Ovary (tissue), 7 donors: ENCODE measurements at regions not wholly inside any gene's neighbourhood (a gene's known extent, or its start where the extent isn't known, plus 50 kb on each side); places are given as distances from the start of the nearest gene placed in this dataset.

ENCODE experiments used
- DNase-seq, 5 donors: peaks; one replicate each; pipeline ENCODE4 v3.0.0-alpha.2; 2019 to 2020
- H3K27ac ChIP-seq, 2 donors: fragments of 200-600 bp; one replicate each; pipeline versions ENCODE4 v1.5.1 to v1.8.0; 2019 to 2022
- H3K27me3 ChIP-seq: fragments of 200-600 bp; one replicate; pipeline ENCODE4 v1.8.0; 2022
- H3K36me3 ChIP-seq: fragments of 200-600 bp; sonication (generic); one replicate; pipeline ENCODE4 v1.5.1; 2019
- H3K4me1 ChIP-seq: one replicate; pipeline ENCODE4 v1.8.1; 2013; ENCODE audit warnings: mild to moderate bottlenecking, moderate library complexity; ENCODE audit not compliant: insufficient read depth
- H3K4me3 ChIP-seq: fragments of 200-600 bp; sonication (generic); one replicate; pipeline ENCODE4 v1.5.1; 2017
- H3K9me3 ChIP-seq, 2 donors: fragments of 200-600 bp in 1 of 2; sonication (generic) in 1 of 2; one replicate each; pipeline versions ENCODE4 v1.5.1 to v1.8.1; 2013 to 2019; ENCODE audit warnings: mild to moderate bottlenecking in 1 of 2, moderate library complexity in 1 of 2
- CTCF ChIP-seq, 3 donors: fragments of 450-650 bp in 2 of 3; fragments of 200-600 bp in 1 of 3; IDR thresholded peaks; one replicate each; pipeline versions ENCODE4 v1.5.1 to v1.8.0; 2016 to 2022; ENCODE audit warnings: antibody characterized with exemption in 3 of 3, mild to moderate bottlenecking in 1 of 3
- EP300 ChIP-seq: sonication (generic); formaldehyde crosslinking; IDR thresholded peaks from one replicate; pipeline ENCODE4 v1.6.1; 2017; ENCODE audit warnings: antibody characterized with exemption
- POLR2A ChIP-seq: fragments of 450-650 bp; IDR thresholded peaks from one replicate; pipeline ENCODE4 v1.6.1; 2017; ENCODE audit warnings: antibody characterized with exemption, mild to moderate bottlenecking, moderate library complexity
- WGBS, 3 donors: extraction: QIAGEN DNeasy Blood & Tissue Kit in 1 of 3; methylation state at CpG; one replicate each; pipeline versions ENCODE4 v1.1.5 to v1.1.7; 2013 to 2017; 5-methylcytosine and 5-hydroxymethylcytosine counted together
- intact Hi-C, 4 donors: fragments of 100-400 bp; cut with DNase I; formaldehyde crosslinking; loops; one replicate each; pipeline versions ENCODE4 v1.11.0 to v1.15.1; 2022 to 2023
- donor health status: DM: no; HTN: no; CAD: no; lungs with moderate emphysema.
- donor health status: DM: no; HTN: no; CAD: no.
- donor health status: Bipolar disorder and iron deficiency.
- donor health status: DM: no; HTN: no; CAD: no.
- donor health status: DM: yes; HTN: yes; CAD: no.

GRCh38 chr5:7047511-7048261, 334.5 kb downstream of the TENT4A start:
- Histone ChIP-seq H3K36me3 (no peaks in the 10 kb centered on the region), H3K4me1 (no peaks in the 10 kb centered on the region), H3K27me3 (no peaks in the 10 kb centered on the region), H3K9me3 (no peaks in the 10 kb centered on the region), H3K4me3 (no peak overlapping the region), H3K27ac (no peak overlapping the region)
- intact Hi-C loops = no loop called here
- no peak for DNase-seq
- TF ChIP-seq CTCF (IDR thresholded peaks at IDR 0.05) (no peak), POLR2A (no peak), EP300 (no peak)
- WGBS, 3 donors = 58 to 62% (median 62%) methylated on average over 7 of the region's 7 CpGs

DNA sequence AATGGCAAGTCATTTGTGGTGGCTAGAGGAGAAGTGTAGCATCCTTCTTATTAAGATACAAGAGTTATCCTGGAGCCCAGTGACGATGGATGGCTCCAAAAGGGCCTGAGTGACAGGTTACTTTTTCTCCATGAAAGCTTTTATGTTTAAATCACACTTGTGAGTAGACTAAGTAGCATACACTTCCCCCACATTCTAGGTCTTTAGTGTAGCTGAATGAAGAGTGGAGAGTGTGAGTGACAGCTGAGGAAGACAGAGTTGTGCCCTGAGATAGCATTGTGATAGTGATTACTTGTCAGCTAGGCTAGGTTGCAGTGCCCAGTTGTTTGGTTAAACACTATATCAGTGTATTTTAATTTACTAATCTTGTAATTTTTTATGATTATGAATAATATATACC, 337.8 kb downstream of the TENT4A start:
- WGBS, 3 donors = 66 to 77% (median 76%) methylated on average over 1 of the region's 1 CpG
- intact Hi-C loops = no loop called here
- DNase-seq = no peak
- no peak for TF ChIP-seq POLR2A
- TF ChIP-seq CTCF (IDR thresholded peaks at IDR 0.05) = no peak
- no peak for TF ChIP-seq EP300
- H3K27ac ChIP-seq = no peak overlapping the region
- H3K4me1 ChIP-seq = no peaks in the 10 kb centered on the region
- no peaks in the 10 kb centered on the region for H3K27me3 ChIP-seq
- H3K4me3 ChIP-seq = no peak overlapping the region
- no peaks in the 10 kb centered on the region for H3K36me3 ChIP-seq
- H3K9me3 ChIP-seq = no peaks in the 10 kb centered on the region

DNA sequence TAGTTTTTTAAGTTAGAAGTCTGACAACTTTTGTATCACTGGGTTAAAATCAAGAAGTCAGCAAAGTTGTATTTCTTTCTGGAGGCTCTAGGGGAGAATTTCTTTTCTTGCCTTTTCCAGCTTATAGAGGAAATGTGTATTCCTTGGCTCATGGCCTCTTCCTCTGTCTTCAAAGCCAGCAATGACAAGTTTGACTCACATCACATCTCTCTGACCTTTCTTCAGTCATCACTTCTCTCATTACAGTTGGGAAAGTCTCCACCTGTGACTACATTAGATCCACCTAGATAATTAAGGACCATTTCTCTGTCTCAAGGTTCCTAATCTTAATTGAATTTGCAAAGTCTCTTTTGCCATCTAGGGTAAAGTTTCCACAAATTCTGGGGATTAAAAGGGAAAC, 339.9 kb downstream of the TENT4A start:
- H3K4me1 ChIP-seq = no peaks in the 10 kb centered on the region
- no peak overlapping the region for H3K27ac ChIP-seq
- no peak overlapping the region for H3K4me3 ChIP-seq
- TF ChIP-seq CTCF (IDR thresholded peaks at IDR 0.05) (no peak), EP300 (no peak), POLR2A (no peak)
- intact Hi-C loops = no loop called here
- H3K27me3 ChIP-seq = no peaks in the 10 kb centered on the region
- DNase-seq = no peak
- H3K9me3 ChIP-seq = no peaks in the 10 kb centered on the region
- H3K36me3 ChIP-seq = no peaks in the 10 kb centered on the region

GRCh38 chr5:7053528-7054209, 340.4 kb downstream of the TENT4A start:
- Histone ChIP-seq H3K27ac (no peak overlapping the region), H3K4me1 (no peaks in the 10 kb centered on the region), H3K27me3 (no peaks in the 10 kb centered on the region), H3K9me3 (no peaks in the 10 kb centered on the region), H3K4me3 (no peak overlapping the region), H3K36me3 (no peaks in the 10 kb centered on the region)
- WGBS, 3 donors = 72 to 82% (median 78%) methylated on average over 3 of the region's 3 CpGs
- no peak for DNase-seq
- TF ChIP-seq POLR2A = no peak
- no peak for TF ChIP-seq EP300
- intact Hi-C loops = no loop called here
